Smooth muscle cell (in vitro differentiated cells): ENCODE measurements at regions not wholly inside any gene's neighbourhood (a gene's known extent, or its start where the extent isn't known, plus 50 kb on each side); places are given as distances from the start of the nearest gene placed in this dataset.
"Not testable (repeated sequence)": the region's sequence is repeated elsewhere in the genome, so short reads cannot be mapped to it uniquely, and the experiment has no call there.

ENCODE experiments used
- DNase-seq: peaks from one replicate; lab custom pipeline; 2025; ENCODE audit not compliant: unreplicated experiment; lab: John Stamatoyannopoulos, UW
- H2AFZ ChIP-seq: fragments of 200-600 bp; sonication (generic); 2 replicates; pipeline ENCODE4 v1.6.0; 2016; ENCODE audit warnings: antibody characterized with exemption, low read depth, mild to moderate bottlenecking
- H3F3A ChIP-seq: fragments of 200-600 bp; sonication (generic); 2 replicates; pipeline ENCODE4 v1.6.0; 2017; ENCODE audit warnings: antibody characterized with exemption, low read depth
- H3K27ac ChIP-seq: fragments of 200-600 bp; sonication (generic); 2 replicates; pipeline ENCODE4 v1.5.1; 2016; ENCODE audit warnings: low read depth, mild to moderate bottlenecking
- H3K27me3 ChIP-seq: fragments of 200-600 bp; sonication (generic); 2 replicates; pipeline ENCODE4 v1.6.1; 2016; ENCODE audit warnings: low read depth, mild to moderate bottlenecking
- H3K36me3 ChIP-seq: fragments of 200-600 bp; sonication (generic); 2 replicates; pipeline ENCODE4 v1.5.1; 2016; ENCODE audit warnings: low read depth
- H3K4me1 ChIP-seq: fragments of 200-600 bp; sonication (generic); 2 replicates; pipeline ENCODE4 v1.5.1; 2016; ENCODE audit warnings: low read depth
- H3K4me2 ChIP-seq: fragments of 200-600 bp; sonication (generic); 2 replicates; pipeline ENCODE4 v1.6.0; 2016; ENCODE audit warnings: mild to moderate bottlenecking
- H3K4me3 ChIP-seq: fragments of 200-600 bp; sonication (generic); 2 replicates; pipeline ENCODE4 v1.5.1; 2016; ENCODE audit warnings: mild to moderate bottlenecking
- H3K79me2 ChIP-seq: fragments of 200-600 bp; sonication (generic); 2 replicates; pipeline ENCODE4 v1.6.0; 2016; ENCODE audit warnings: low read depth, mild to moderate bottlenecking
- H3K9ac ChIP-seq: fragments of 200-600 bp; sonication (generic); 2 replicates; pipeline ENCODE4 v1.6.0; 2016; ENCODE audit warnings: low read depth
- H3K9me3 ChIP-seq: fragments of 200-600 bp; sonication (generic); replicated peaks from 2 replicates; pipeline ENCODE4 v1.5.1; 2016; ENCODE audit warnings: low read depth
- H4K20me1 ChIP-seq: fragments of 200-600 bp; sonication (generic); 2 replicates; pipeline ENCODE4 v1.6.0; 2016; ENCODE audit warnings: low read depth
- WGBS: methylation state at CpG from one replicate; pipeline ENCODE4 v1.1.7; 2016; ENCODE audit warnings: low lambda C conversion rate; 5-methylcytosine and 5-hydroxymethylcytosine counted together
- TF ChIP-seq, protein P1 (sequence below): fragments of 200-600 bp; sonication (generic); IDR thresholded peaks from 2 replicates; pipeline ENCODE4 v1.5.1; 2017; ENCODE audit warnings: borderline replicate concordance, mild to moderate bottlenecking, antibody characterized with exemption; ENCODE audit not compliant: insufficient read depth, poor library complexity, severe bottlenecking

- no peaks in the 10 kb centered on the region for H3K79me2 ChIP-seq
- TF ChIP-seq, protein P1, sequence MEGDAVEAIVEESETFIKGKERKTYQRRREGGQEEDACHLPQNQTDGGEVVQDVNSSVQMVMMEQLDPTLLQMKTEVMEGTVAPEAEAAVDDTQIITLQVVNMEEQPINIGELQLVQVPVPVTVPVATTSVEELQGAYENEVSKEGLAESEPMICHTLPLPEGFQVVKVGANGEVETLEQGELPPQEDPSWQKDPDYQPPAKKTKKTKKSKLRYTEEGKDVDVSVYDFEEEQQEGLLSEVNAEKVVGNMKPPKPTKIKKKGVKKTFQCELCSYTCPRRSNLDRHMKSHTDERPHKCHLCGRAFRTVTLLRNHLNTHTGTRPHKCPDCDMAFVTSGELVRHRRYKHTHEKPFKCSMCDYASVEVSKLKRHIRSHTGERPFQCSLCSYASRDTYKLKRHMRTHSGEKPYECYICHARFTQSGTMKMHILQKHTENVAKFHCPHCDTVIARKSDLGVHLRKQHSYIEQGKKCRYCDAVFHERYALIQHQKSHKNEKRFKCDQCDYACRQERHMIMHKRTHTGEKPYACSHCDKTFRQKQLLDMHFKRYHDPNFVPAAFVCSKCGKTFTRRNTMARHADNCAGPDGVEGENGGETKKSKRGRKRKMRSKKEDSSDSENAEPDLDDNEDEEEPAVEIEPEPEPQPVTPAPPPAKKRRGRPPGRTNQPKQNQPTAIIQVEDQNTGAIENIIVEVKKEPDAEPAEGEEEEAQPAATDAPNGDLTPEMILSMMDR, result no peak
- no peak for DNase-seq
- no peaks in the 10 kb centered on the region for H3K9me3 ChIP-seq
- no peaks in the 10 kb centered on the region for H3K27me3 ChIP-seq
- 47% methylated on average over 3 of the region's 3 CpGs for WGBS
- no peak overlapping the region for H3K27ac ChIP-seq
- no peak overlapping the region for H3K4me2 ChIP-seq
- peak overlapping the region; percentile 20 for H2AFZ ChIP-seq
- H3K4me1 ChIP-seq, result no peaks in the 10 kb centered on the region
- H3K36me3 ChIP-seq, result no peaks in the 10 kb centered on the region
- H3K9ac ChIP-seq, result no peak overlapping the region
- no peaks in the 10 kb centered on the region for H4K20me1 ChIP-seq
- no peaks in the 10 kb centered on the region for H3F3A ChIP-seq
- H3K4me3 ChIP-seq, result no peak overlapping the region
Measured at GRCh38 chr21:16216288-16216962, 486.6 kb downstream of the USP25 start.

DNA sequence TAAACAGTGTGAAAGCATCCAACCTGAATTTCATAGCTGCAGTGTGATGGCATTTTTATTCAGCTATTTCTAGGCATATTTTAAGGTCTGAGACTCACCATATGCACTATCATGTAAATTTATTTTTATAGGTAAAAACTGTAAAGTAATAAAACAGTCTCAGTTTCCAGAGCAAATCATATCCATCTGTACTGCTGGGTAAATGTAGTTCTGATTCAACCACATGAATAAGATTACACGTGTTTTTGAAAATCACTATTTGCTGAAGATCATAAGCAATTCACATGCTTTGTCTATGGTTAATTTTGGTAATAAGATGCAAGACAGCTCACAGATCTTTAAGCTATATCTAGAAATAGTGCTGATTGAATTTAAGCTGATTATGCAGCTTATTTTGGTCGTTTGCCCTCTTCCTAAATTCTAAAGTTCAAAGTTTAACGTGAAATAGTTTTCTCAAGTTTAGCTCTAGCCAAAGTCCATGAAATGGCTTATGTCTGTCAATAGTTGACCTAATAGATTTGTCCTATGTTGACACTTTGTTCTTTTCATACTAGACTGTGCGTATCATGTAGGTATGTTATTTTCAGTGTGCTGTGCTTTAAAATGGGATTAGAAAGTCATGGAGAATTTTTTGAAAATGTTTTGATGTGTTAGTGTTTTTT is 489.0 kb downstream of the USP25 start:
- H4K20me1 ChIP-seq, result no peaks in the 10 kb centered on the region
- no peak overlapping the region for H2AFZ ChIP-seq
- no peak overlapping the region for H3K4me3 ChIP-seq
- H3K36me3 ChIP-seq, result no peaks in the 10 kb centered on the region
- TF ChIP-seq, protein P1, result no peak
- no peaks in the 10 kb centered on the region for H3K9me3 ChIP-seq
- no peak overlapping the region for H3K4me2 ChIP-seq
- no peaks in the 10 kb centered on the region for H3F3A ChIP-seq
- DNase-seq, result no peak
- H3K4me1 ChIP-seq, result no peaks in the 10 kb centered on the region
- no peaks in the 10 kb centered on the region for H3K27me3 ChIP-seq
- no peak overlapping the region for H3K27ac ChIP-seq
- H3K79me2 ChIP-seq, result no peaks in the 10 kb centered on the region
- WGBS, result 93% methylated on average over 4 of the region's 4 CpGs
- no peak overlapping the region for H3K9ac ChIP-seq

GRCh38 chr21:16224756-16225155 is 495.0 kb downstream of the USP25 start:
- H3K36me3 ChIP-seq, H3K9me3 ChIP-seq, H3K79me2 ChIP-seq, H3K27me3 ChIP-seq, H2AFZ ChIP-seq, H3K9ac ChIP-seq, DNase-seq, H3K4me2 ChIP-seq, H4K20me1 ChIP-seq, H3K4me1 ChIP-seq, H3K27ac ChIP-seq, H3F3A ChIP-seq, H3K4me3 ChIP-seq: not testable (repeated sequence)
- WGBS, result 64% methylated on average over 3 of the region's 3 CpGs

- DNase-seq, result no peak
- Histone ChIP-seq H3K9me3 (no peaks in the 10 kb centered on the region), H3K4me1 (no peaks in the 10 kb centered on the region), H3K27me3 (no peaks in the 10 kb centered on the region), H3K4me3 (no peak overlapping the region), H3K27ac (no peak overlapping the region), H4K20me1 (no peaks in the 10 kb centered on the region), H3K9ac (no peak overlapping the region), H3K36me3 (no peaks in the 10 kb centered on the region), H3K79me2 (no peaks in the 10 kb centered on the region), H2AFZ (no peak overlapping the region), H3F3A (no peaks in the 10 kb centered on the region), H3K4me2 (no peak overlapping the region)
- 55% methylated on average over 11 of the region's 11 CpGs for WGBS
- TF ChIP-seq, protein P1, result no peak
Measured at GRCh38 chr21:16239659-16240265, 510.0 kb downstream of the USP25 start.
